HepG2 (cell line): ENCODE measurements at regions not wholly inside any gene's neighbourhood (a gene's known extent, or its start where the extent isn't known, plus 50 kb on each side); places are given as distances from the start of the nearest gene placed in this dataset.
A peak's percentile ranks its signal among the peaks of the same experiment; 100 is the strongest.
"Not testable (repeated sequence)": the region's sequence is repeated elsewhere in the genome, so short reads cannot be mapped to it uniquely, and the experiment has no call there.

Source experiments
- ATAC-seq: fragments of 200-7000 bp; cut with Tn5 transposase; 3 replicates; pipeline ENCODE4 v1.9.1; 2020; ENCODE audit warnings: mild to moderate bottlenecking, moderate library complexity
- BruUV-seq: library from RNA; stranded (reverse); fragments of 400-500 nt; replicated peaks from 2 replicates; lab custom pipeline; 2021; lab: Mats Ljungman, UMichigan
- CTCF ChIA-PET: fragments of 300-600 bp; formaldehyde crosslinking; extraction: SDS; loops from one replicate; lab custom pipeline; 2021; ENCODE audit warnings: low total read pairs, inconsistent platforms, low intra/inter-chr PET ratio; lab: Yijun Ruan, JAX
- POLR2A ChIA-PET: fragments of 350-600 bp; sonication (Branson Sonifier 250); formaldehyde crosslinking; loops from one replicate; lab custom pipeline; 2020; ENCODE audit warnings: antibody characterized with exemption, inconsistent platforms; lab: Yijun Ruan, JAX
- DNase-seq: peaks from one replicate; pipeline ENCODE4 v3.0.0-alpha.2; 2015; ENCODE audit warnings: low spot score
- FAIRE-seq: peaks from 3 replicates; lab custom pipeline; 2011; peaks lifted over from hg19 to GRCh38; lab: Jason Lieb, UNC
- H2AFZ ChIP-seq: one replicate; pipeline ENCODE4 v1.6.1; 2011; ENCODE audit warnings: low read length, inconsistent platforms
- H3K27ac ChIP-seq: fragments of 300-600 bp; 3 replicates; pipeline ENCODE4 v1.8.0; 2011; ENCODE audit warnings: mixed run types, mild to moderate bottlenecking, mixed read lengths, low read length, inconsistent platforms; ENCODE audit not compliant: insufficient read depth; ENCODE audit errors: extremely low read length
- H3K27me3 ChIP-seq, 2 experiments: fragments of 200-600 bp in 1 of 2; 2 replicates in 1 of 2; 3 replicates in 1 of 2; pipeline versions ENCODE4 v1.6.0 to v1.8.0; 2011; ENCODE audit warnings: low read length in 2 of 2, mild to moderate bottlenecking in 2 of 2, moderate library complexity in 2 of 2, inconsistent platforms in 1 of 2; ENCODE audit not compliant: insufficient read depth in 2 of 2, control insufficient read depth in 1 of 2
- H3K36me3 ChIP-seq, 2 experiments: fragments of 200-600 bp in 1 of 2; replicated peaks in 1 of 2; 2 replicates in 1 of 2; 3 replicates in 1 of 2; pipeline versions ENCODE4 v1.5.1 to v1.8.0; 2011; ENCODE audit warnings: low read length in 2 of 2, inconsistent platforms in 1 of 2; ENCODE audit not compliant: insufficient read depth in 2 of 2, control insufficient read depth in 1 of 2
- H3K4me1 ChIP-seq: 2 replicates; pipeline ENCODE4 v1.5.1; 2012; ENCODE audit warnings: low read length, inconsistent platforms; ENCODE audit not compliant: insufficient read depth
- H3K4me2 ChIP-seq: 2 replicates; pipeline ENCODE4 v1.6.0; 2011; ENCODE audit warnings: low read depth, low read length, inconsistent platforms
- H3K4me3 ChIP-seq, 3 experiments: fragments of 200-600 bp in 1 of 3; sonication (generic), shearing (Covaris generic) in 1 of 3; replicated peaks in 1 of 3; 2 replicates each; pipeline ENCODE4 v1.5.1; 2011 to 2016; ENCODE audit warnings: low read length in 3 of 3, inconsistent platforms in 2 of 3, low read depth in 2 of 3, mild to moderate bottlenecking in 2 of 3, control low read depth in 1 of 3, mixed read lengths in 1 of 3; ENCODE audit not compliant: insufficient read depth in 1 of 3
- H3K79me2 ChIP-seq: one replicate; pipeline ENCODE4 v1.6.1; 2011; ENCODE audit warnings: low read length, inconsistent platforms; ENCODE audit not compliant: insufficient read depth
- H3K9ac ChIP-seq: 2 replicates; pipeline ENCODE4 v1.6.0; 2011; ENCODE audit warnings: mild to moderate bottlenecking, low read depth, low read length, inconsistent platforms; ENCODE audit not compliant: insufficient read depth
- H3K9me3 ChIP-seq: 2 replicates; pipeline ENCODE4 v1.5.1; 2012; ENCODE audit warnings: mild to moderate bottlenecking, low read length
- H4K20me1 ChIP-seq: 2 replicates; pipeline ENCODE4 v1.6.0; 2011; ENCODE audit warnings: inconsistent platforms, mild to moderate bottlenecking, low read length, moderate library complexity; ENCODE audit not compliant: insufficient read depth
- AKAP8 ChIP-seq: sonication (generic); formaldehyde crosslinking; IDR thresholded peaks from 2 replicates; pipeline ENCODE4 v1.5.1; 2020; ENCODE audit warnings: mild to moderate bottlenecking, missing genetic modification reagents
- ATF7 ChIP-seq, 2 experiments: fragments of 450-650 bp in 1 of 2; sonication (generic) in 1 of 2; formaldehyde crosslinking in 1 of 2; IDR thresholded peaks; 2 replicates each; pipeline versions ENCODE4 v1.4.0 to v1.6.1; 2016 to 2020; ENCODE audit warnings: antibody characterized with exemption in 1 of 2, mild to moderate bottlenecking in 1 of 2, missing genetic modification reagents in 1 of 2
- FOXA1 ChIP-seq, 2 experiments: fragments of 450-650 bp in 1 of 2; sonication (generic) in 1 of 2; formaldehyde crosslinking in 1 of 2; IDR thresholded peaks; 2 replicates each; pipeline versions ENCODE4 v1.4.0 to v1.6.1; 2016 to 2020; ENCODE audit warnings: missing genetic modification reagents in 1 of 2
- MXD3 ChIP-seq: IDR thresholded peaks from 2 replicates; pipeline ENCODE4 v1.6.1; 2016; ENCODE audit warnings: mild to moderate bottlenecking, missing biosample characterization, missing genetic modification reagents
- PRDM15 ChIP-seq: sonication (generic); formaldehyde crosslinking; IDR thresholded peaks from 2 replicates; pipeline ENCODE4 v1.4.0; 2020; ENCODE audit warnings: missing genetic modification reagents
- YEATS2 ChIP-seq: sonication (generic); formaldehyde crosslinking; IDR thresholded peaks from 2 replicates; pipeline ENCODE4 v1.4.0; 2020; ENCODE audit warnings: missing genetic modification reagents, borderline replicate concordance
- ZNF598 ChIP-seq: sonication (generic); formaldehyde crosslinking; IDR thresholded peaks from 2 replicates; pipeline ENCODE4 v1.5.1; 2020; ENCODE audit warnings: mild to moderate bottlenecking, missing genetic modification reagents, borderline replicate concordance
- WGBS: methylation state at CpG from one replicate; pipeline ENCODE4 v1.1.6; 2017; ENCODE audit warnings: low lambda C conversion rate; 5-methylcytosine and 5-hydroxymethylcytosine counted together
- in situ Hi-C: cut with HindIII; loops from 2 replicates; pipeline ENCODE4 v1.10.0; 2017; ENCODE audit warnings: low pct_unique_long_range_greater_than_20kb; ENCODE audit not compliant: extremely low pct_ligation_motif_present
- intact Hi-C: fragments of 100-400 bp; cut with micrococcal nuclease; formaldehyde crosslinking; loops from one replicate; pipeline ENCODE4 v1.10.0; 2022; ENCODE audit not compliant: unreplicated experiment
- TF ChIP-seq, protein P1 (sequence below): sonication (generic); formaldehyde crosslinking; IDR thresholded peaks from 2 replicates; pipeline ENCODE4 v1.4.0; 2020; ENCODE audit warnings: missing genetic modification reagents, borderline replicate concordance

- H3K9me3 ChIP-seq; H3K36me3 ChIP-seq; H3K27me3 ChIP-seq; intact Hi-C loops; in situ Hi-C loops; H3K27ac ChIP-seq; DNase-seq; H3K9ac ChIP-seq; BruUV-seq; FAIRE-seq; H4K20me1 ChIP-seq; H3K4me1 ChIP-seq; CTCF ChIA-PET; H3K79me2 ChIP-seq; H3K4me3 ChIP-seq; POLR2A ChIA-PET; H3K4me2 ChIP-seq; ATAC-seq; TF ChIP-seq FOXA1 (IDR thresholded peaks at IDR 0.05): not testable (repeated sequence)
- 64% methylated on average over 29 of the region's 30 CpGs for WGBS
- TF ChIP-seq, protein P1, sequence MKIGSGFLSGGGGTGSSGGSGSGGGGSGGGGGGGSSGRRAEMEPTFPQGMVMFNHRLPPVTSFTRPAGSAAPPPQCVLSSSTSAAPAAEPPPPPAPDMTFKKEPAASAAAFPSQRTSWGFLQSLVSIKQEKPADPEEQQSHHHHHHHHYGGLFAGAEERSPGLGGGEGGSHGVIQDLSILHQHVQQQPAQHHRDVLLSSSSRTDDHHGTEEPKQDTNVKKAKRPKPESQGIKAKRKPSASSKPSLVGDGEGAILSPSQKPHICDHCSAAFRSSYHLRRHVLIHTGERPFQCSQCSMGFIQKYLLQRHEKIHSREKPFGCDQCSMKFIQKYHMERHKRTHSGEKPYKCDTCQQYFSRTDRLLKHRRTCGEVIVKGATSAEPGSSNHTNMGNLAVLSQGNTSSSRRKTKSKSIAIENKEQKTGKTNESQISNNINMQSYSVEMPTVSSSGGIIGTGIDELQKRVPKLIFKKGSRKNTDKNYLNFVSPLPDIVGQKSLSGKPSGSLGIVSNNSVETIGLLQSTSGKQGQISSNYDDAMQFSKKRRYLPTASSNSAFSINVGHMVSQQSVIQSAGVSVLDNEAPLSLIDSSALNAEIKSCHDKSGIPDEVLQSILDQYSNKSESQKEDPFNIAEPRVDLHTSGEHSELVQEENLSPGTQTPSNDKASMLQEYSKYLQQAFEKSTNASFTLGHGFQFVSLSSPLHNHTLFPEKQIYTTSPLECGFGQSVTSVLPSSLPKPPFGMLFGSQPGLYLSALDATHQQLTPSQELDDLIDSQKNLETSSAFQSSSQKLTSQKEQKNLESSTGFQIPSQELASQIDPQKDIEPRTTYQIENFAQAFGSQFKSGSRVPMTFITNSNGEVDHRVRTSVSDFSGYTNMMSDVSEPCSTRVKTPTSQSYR = peak; percentile 74
- TF ChIP-seq FOXA1 (CRISPR knock-in tag; IDR thresholded peaks at IDR 0.05) = 0 out of 2 replicates have a peak, but pooled peaks have one; percentile 17
- peak overlapping the region; percentile 3 for H2AFZ ChIP-seq
Measured at GRCh38 chr6:141916682-141917505, 215.8 kb upstream of the GJE1 start.

DNA sequence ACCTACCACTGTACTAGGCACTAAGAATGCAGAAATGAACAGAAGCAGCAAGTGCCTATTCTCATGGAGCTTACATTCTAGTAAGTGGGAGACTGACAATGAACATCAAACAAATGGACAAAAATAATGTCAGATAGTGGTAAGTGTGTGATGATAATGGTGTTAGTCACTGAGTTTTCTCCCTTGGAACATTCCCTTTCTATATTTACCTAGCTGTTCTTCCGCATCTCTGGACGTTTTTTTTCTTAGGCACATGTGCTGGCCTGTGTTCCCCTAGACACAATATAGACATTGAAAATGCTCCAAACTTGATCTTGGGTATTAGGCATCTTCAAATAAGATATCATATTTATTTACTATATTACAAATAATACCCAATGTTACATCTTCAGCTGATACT lies 218.1 kb upstream of the GJE1 start:
- POLR2A ChIA-PET = no interaction called here
- Histone ChIP-seq H3K36me3 (no peaks in the 10 kb centered on the region), H3K79me2 (no peaks in the 10 kb centered on the region), H2AFZ (no peak overlapping the region), H3K4me1 (no peaks in the 10 kb centered on the region), H3K27ac (no peak overlapping the region), H3K4me3 (no peak overlapping the region), H3K4me2 (no peak overlapping the region), H3K27me3 (no peaks in the 10 kb centered on the region), H3K9me3 (no peaks in the 10 kb centered on the region), H3K9ac (no peak overlapping the region), H4K20me1 (no peaks in the 10 kb centered on the region)
- no peak for DNase-seq
- WGBS = 17% methylated on average over 2 of the region's 2 CpGs
- ATAC-seq = no peak
- in situ Hi-C loops (no loop called here), intact Hi-C loops (no loop called here)
- CTCF ChIA-PET = no interaction called here
- FAIRE-seq = no peak
- no TSS peak for BruUV-seq
- TF ChIP-seq AKAP8 (CRISPR knock-in tag) (no peak), ATF7 (IDR thresholded peaks at IDR 0.05) (no peak), ATF7 (CRISPR knock-in tag; IDR thresholded peaks at IDR 0.05) (no peak), PRDM15 (no peak), MXD3 (CRISPR knock-in tag) (no peak), ZNF598 (CRISPR knock-in tag) (no peak), YEATS2 (CRISPR knock-in tag) (no peak)
